Ectodermal cell (in vitro differentiated cells): ENCODE measurements at regions not wholly inside any gene's neighbourhood (a gene's known extent, or its start where the extent isn't known, plus 50 kb on each side); places are given as distances from the start of the nearest gene placed in this dataset.

ENCODE experiments used
- H3K27ac ChIP-seq: 2 replicates; pipeline ENCODE4 v1.7.0; 2013; ENCODE audit warnings: mild to moderate bottlenecking, low read depth, low read length; ENCODE audit not compliant: insufficient read depth, poor library complexity, severe bottlenecking
- H3K27me3 ChIP-seq: 2 replicates; pipeline ENCODE4 v1.7.0; 2013; ENCODE audit warnings: mild to moderate bottlenecking, low read length; ENCODE audit not compliant: insufficient read depth, control insufficient read depth, poor library complexity, severe bottlenecking
- H3K36me3 ChIP-seq: one replicate; pipeline ENCODE4 v1.7.0; 2013; ENCODE audit warnings: low read length; ENCODE audit not compliant: control insufficient read depth, insufficient read depth
- H3K4me1 ChIP-seq: one replicate; pipeline ENCODE4 v1.7.0; 2013; ENCODE audit warnings: low read length; ENCODE audit not compliant: control insufficient read depth, insufficient read depth
- H3K4me3 ChIP-seq: 2 replicates; pipeline ENCODE4 v1.7.0; 2013; ENCODE audit warnings: low read depth, low read length, control low read depth; ENCODE audit not compliant: insufficient read depth
- H3K9me3 ChIP-seq: 2 replicates; pipeline ENCODE4 v1.7.0; 2013; ENCODE audit warnings: mild to moderate bottlenecking, low read length, moderate library complexity; ENCODE audit not compliant: control insufficient read depth
- WGBS, 2 experiments: methylation state at CpG; one replicate each; pipeline ENCODE4 v1.1.7; 2013; ENCODE audit warnings: missing lambda C conversion rate in 2 of 2; 5-methylcytosine and 5-hydroxymethylcytosine counted together

GRCh38 chr3:1007866-1008265 is 85.0 kb upstream of the CNTN6 start:
- 58% methylated on average over 1 of the region's 1 CpG; no CpG with 5 or more reads in 1 of the 2 experiments for WGBS, 2 experiments
- no peaks in the 10 kb centered on the region for H3K4me1 ChIP-seq
- no peak overlapping the region for H3K27ac ChIP-seq
- H3K4me3 ChIP-seq, result no peak overlapping the region
- no peaks in the 10 kb centered on the region for H3K27me3 ChIP-seq
- H3K36me3 ChIP-seq, result no peaks in the 10 kb centered on the region
- H3K9me3 ChIP-seq, result no peaks in the 10 kb centered on the region

DNA sequence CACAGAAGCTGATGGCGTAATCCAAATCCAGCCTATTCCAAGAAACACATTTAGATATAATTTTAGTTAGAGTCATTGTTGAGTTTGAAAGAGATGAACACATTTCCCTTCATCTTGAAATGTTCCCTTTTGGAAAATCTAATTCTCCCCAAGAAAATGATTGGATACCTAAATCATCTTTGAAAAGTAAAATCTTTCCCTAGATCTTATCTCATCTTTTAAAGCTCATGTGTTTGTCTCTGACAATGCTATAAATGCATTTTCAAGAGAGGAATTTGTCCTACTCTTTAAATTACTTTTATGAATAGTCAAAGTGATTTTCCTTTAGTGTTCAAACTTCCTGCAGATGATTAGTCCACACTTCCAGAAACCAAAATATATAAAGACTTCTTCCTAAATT is 82.6 kb upstream of the CNTN6 start:
- Histone ChIP-seq H3K27ac (no peak overlapping the region), H3K4me3 (no peak overlapping the region), H3K9me3 (no peaks in the 10 kb centered on the region), H3K4me1 (no peaks in the 10 kb centered on the region), H3K27me3 (no peaks in the 10 kb centered on the region), H3K36me3 (no peaks in the 10 kb centered on the region)
- WGBS, 2 experiments, result 83% methylated on average over 1 of the region's 1 CpG; no CpG with 5 or more reads in 1 of the 2 experiments

DNA sequence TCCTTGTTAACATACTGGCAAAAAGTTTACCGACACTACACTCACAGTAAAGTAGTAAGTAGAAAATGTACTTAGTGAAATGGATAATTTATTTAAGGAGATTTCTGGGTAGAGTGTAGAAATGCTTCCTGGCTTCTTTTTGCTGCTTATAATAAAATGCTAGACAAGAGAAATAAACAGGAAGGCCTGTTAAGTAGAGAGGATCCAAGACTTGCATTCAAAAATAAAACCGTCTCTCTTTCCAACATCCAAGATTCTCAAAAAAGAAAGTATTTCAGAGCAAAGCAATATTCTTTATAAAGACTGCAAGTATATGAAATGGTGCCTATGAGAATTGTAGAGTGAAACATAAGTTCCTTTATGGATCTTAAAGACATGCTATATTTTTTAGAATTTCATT is 77.0 kb upstream of the CNTN6 start:
- no peak overlapping the region for H3K4me3 ChIP-seq
- 100% methylated on average over 1 of the region's 2 CpGs for WGBS, 2 experiments

GRCh38 chr3:1017870-1018269 is 75.0 kb upstream of the CNTN6 start:
- Histone ChIP-seq H3K27me3 (no peaks in the 10 kb centered on the region), H3K27ac (no peak overlapping the region), H3K9me3 (peaks cover 3% of the 10 kb centered on the region), H3K4me1 (no peaks in the 10 kb centered on the region), H3K36me3 (no peaks in the 10 kb centered on the region), H3K4me3 (no peak overlapping the region)

More for the DNA sequence above, 77.0 kb upstream of the CNTN6 start:
- peaks cover 3% of the 10 kb centered on the region for H3K9me3 ChIP-seq
- no peak overlapping the region for H3K27ac ChIP-seq
- H3K36me3 ChIP-seq, result no peaks in the 10 kb centered on the region
- no peaks in the 10 kb centered on the region for H3K4me1 ChIP-seq
- no peaks in the 10 kb centered on the region for H3K27me3 ChIP-seq

- H3K36me3 ChIP-seq, result no peaks in the 10 kb centered on the region
- 55 to 86% methylated on average over 2 of the region's 2 CpGs for WGBS, 2 experiments
Measured at GRCh38 chr3:1019157-1019556, 73.7 kb upstream of the CNTN6 start.

GRCh38 chr3:1026395-1026794 is 66.4 kb upstream of the CNTN6 start:
- Histone ChIP-seq H3K36me3 (no peaks in the 10 kb centered on the region), H3K9me3 (no peaks in the 10 kb centered on the region), H3K4me3 (no peak overlapping the region), H3K4me1 (no peaks in the 10 kb centered on the region), H3K27me3 (no peaks in the 10 kb centered on the region), H3K27ac (no peak overlapping the region)
- WGBS, 2 experiments, result 67 to 80% methylated on average over 1 to 2 of the region's 2 CpGs

More at GRCh38 chr3:1019157-1019556, 73.7 kb upstream of the CNTN6 start:
- H3K9me3 ChIP-seq, result peaks cover 3% of the 10 kb centered on the region
- no peaks in the 10 kb centered on the region for H3K27me3 ChIP-seq
- H3K4me3 ChIP-seq, result no peak overlapping the region
- no peaks in the 10 kb centered on the region for H3K4me1 ChIP-seq
- no peak overlapping the region for H3K27ac ChIP-seq

DNA sequence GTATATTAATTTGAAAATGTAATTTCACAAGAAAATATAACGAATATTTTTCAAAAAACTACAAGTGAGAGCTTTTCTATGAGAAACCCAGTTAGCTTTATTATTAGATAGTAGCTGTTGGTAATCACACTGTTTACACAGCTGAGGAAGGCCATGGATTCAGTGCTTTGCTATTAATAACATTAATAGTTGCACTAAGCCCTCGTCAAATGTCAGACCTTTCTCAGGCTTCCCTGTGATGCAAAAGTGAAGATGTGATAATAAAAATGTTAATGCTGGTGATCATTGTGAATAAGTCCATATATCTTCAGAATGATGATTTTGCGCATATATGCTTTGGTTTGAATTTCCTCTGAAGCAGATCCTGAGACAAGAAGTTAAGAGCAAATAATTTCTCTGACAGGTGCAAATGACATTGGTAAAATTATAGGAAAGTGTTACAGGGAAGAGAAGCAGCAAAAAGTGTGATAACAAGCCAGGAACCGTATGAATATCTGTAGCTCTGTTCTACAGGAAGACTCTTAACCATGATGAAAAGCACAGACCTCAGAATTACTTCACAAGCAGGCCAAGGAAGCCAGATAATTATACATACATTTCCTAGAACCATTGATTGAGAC is 56.5 kb upstream of the CNTN6 start:
- H3K27ac ChIP-seq, result no peak overlapping the region
- no peaks in the 10 kb centered on the region for H3K27me3 ChIP-seq
- 84 to 88% methylated on average over 3 to 4 of the region's 4 CpGs for WGBS, 2 experiments
- H3K9me3 ChIP-seq, result no peaks in the 10 kb centered on the region
- H3K36me3 ChIP-seq, result no peaks in the 10 kb centered on the region
- no peaks in the 10 kb centered on the region for H3K4me1 ChIP-seq
- no peak overlapping the region for H3K4me3 ChIP-seq

DNA sequence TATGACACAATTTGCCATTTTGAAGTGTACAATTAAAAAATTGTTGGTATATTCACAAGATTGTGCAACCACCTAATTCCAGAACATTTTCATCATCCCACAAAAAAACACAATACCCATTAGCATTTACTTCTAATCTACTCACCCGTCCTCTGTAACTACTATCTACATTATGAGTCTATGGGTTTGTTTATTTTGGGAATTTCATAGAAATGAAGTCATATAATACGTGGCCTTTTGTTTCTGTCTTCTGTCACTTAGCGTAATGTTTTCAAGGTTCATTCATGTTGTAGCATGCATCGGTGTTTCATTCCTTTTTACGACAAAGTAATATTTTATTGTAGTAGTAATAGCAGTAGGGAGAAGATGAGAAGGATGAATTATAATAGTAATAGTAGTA is 55.2 kb upstream of the CNTN6 start:
- Histone ChIP-seq H3K27ac (no peak overlapping the region), H3K4me3 (no peak overlapping the region), H3K9me3 (no peaks in the 10 kb centered on the region), H3K36me3 (no peaks in the 10 kb centered on the region), H3K4me1 (no peaks in the 10 kb centered on the region), H3K27me3 (no peaks in the 10 kb centered on the region)
- 87 to 91% methylated on average over 4 to 5 of the region's 5 CpGs for WGBS, 2 experiments
